GM12878 (cell line): ENCODE measurements at regions not wholly inside any gene's neighbourhood (a gene's known extent, or its start where the extent isn't known, plus 50 kb on each side); places are given as distances from the start of the nearest gene placed in this dataset.
"Not testable (repeated sequence)": the region's sequence is repeated elsewhere in the genome, so short reads cannot be mapped to it uniquely, and the experiment has no call there.

ENCODE experiments used
- ATAC-seq: fragments of 200-7000 bp; cut with Tn5 transposase; 3 replicates; pipeline ENCODE4 v1.9.1; 2020; ENCODE audit warnings: mild to moderate bottlenecking, moderate library complexity
- BruUV-seq: library from RNA; stranded (reverse); fragments of 400-500 nt; replicated peaks from 2 replicates; lab custom pipeline; 2021; lab: Mats Ljungman, UMichigan
- CTCF ChIA-PET: fragments of 300-600 bp; sonication (Branson Sonifier 250); formaldehyde crosslinking; extraction: SDS; loops from one replicate; lab custom pipeline; 2021; ENCODE audit warnings: inconsistent platforms; lab: Yijun Ruan, JAX
- POLR2A ChIA-PET: fragments of 350-600 bp; formaldehyde crosslinking; extraction: SDS; loops from one replicate; lab custom pipeline; 2021; ENCODE audit warnings: inconsistent platforms; lab: Charles Lee
- RAD21 ChIA-PET: fragments of 300-600 bp; sonication (Branson Sonifier 250); formaldehyde crosslinking; loops from one replicate; lab custom pipeline; 2023; ENCODE audit warnings: antibody characterized with exemption; ENCODE audit not compliant: unreplicated experiment; lab: Charles Lee
- SMC1A ChIA-PET: fragments of 300-600 bp; sonication (Branson Sonifier 250); formaldehyde crosslinking; loops from one replicate; lab custom pipeline; 2023; ENCODE audit not compliant: unreplicated experiment, uncharacterized antibody; lab: Charles Lee
- DNase-seq: peaks from one replicate; pipeline ENCODE4 v3.0.0-alpha.2; 2011; ENCODE audit warnings: low read depth, low spot score
- FAIRE-seq: peaks from 3 replicates; lab custom pipeline; 2011; peaks lifted over from hg19 to GRCh38; lab: Jason Lieb, UNC
- H2AFZ ChIP-seq: 2 replicates; pipeline ENCODE4 v1.6.0; 2011; ENCODE audit warnings: low read depth, low read length, control low read depth; ENCODE audit not compliant: control insufficient read depth
- H3K27ac ChIP-seq: 2 replicates; pipeline ENCODE4 v1.5.1; 2011; ENCODE audit warnings: control low read depth; ENCODE audit not compliant: control insufficient read depth, insufficient read depth
- H3K27me3 ChIP-seq, 2 experiments: replicated peaks in 1 of 2; 2 replicates each; pipeline versions ENCODE4 v1.6.0 to v1.6.1; 2011; ENCODE audit warnings: low read length in 1 of 2; ENCODE audit not compliant: control insufficient read depth in 2 of 2, insufficient read depth in 2 of 2
- H3K36me3 ChIP-seq, 2 experiments: 2 replicates each; pipeline ENCODE4 v1.5.1; 2011; ENCODE audit warnings: low read length in 1 of 2; ENCODE audit not compliant: control insufficient read depth in 2 of 2, insufficient read depth in 2 of 2
- H3K4me1 ChIP-seq: 2 replicates; pipeline ENCODE4 v1.6.1; 2011; ENCODE audit warnings: mild to moderate bottlenecking, low read length, moderate library complexity, mixed read lengths; ENCODE audit not compliant: control insufficient read depth, insufficient read depth
- H3K4me2 ChIP-seq: 2 replicates; pipeline ENCODE4 v1.6.0; 2011; ENCODE audit warnings: control low read depth; ENCODE audit not compliant: control insufficient read depth, insufficient read depth
- H3K4me3 ChIP-seq: fragments of 200-600 bp; sonication (generic); 2 replicates; pipeline ENCODE4 v1.5.1; 2016
- H3K79me2 ChIP-seq: 2 replicates; pipeline ENCODE4 v1.6.0; 2011; ENCODE audit warnings: low read length; ENCODE audit not compliant: control insufficient read depth, insufficient read depth
- H3K9ac ChIP-seq: 2 replicates; pipeline ENCODE4 v1.8.0; 2011; ENCODE audit warnings: low read length, control low read depth, mixed read lengths; ENCODE audit not compliant: control insufficient read depth, insufficient read depth
- H3K9me3 ChIP-seq: replicated peaks from 3 replicates; pipeline ENCODE4 v1.5.1; 2011; ENCODE audit warnings: mild to moderate bottlenecking, low read length; ENCODE audit not compliant: control insufficient read depth, insufficient read depth
- H4K20me1 ChIP-seq: 2 replicates; pipeline ENCODE4 v1.6.0; 2011; ENCODE audit not compliant: control insufficient read depth, insufficient read depth
- EP300 ChIP-seq, 2 experiments: fragments of 150-350 bp in 1 of 2; IDR thresholded peaks; 2 replicates each; pipeline ENCODE4 v1.6.1; 2011 to 2012; ENCODE audit warnings: low read depth in 2 of 2, low read length in 2 of 2, borderline replicate concordance in 1 of 2, improper control_type of control experiment in 1 of 2, inconsistent platforms in 1 of 2; ENCODE audit not compliant: control insufficient read depth in 1 of 2
- NR2C1 ChIP-seq: fragments of 450-650 bp; IDR thresholded peaks from 2 replicates; pipeline ENCODE4 v1.6.1; 2017; ENCODE audit warnings: antibody characterized with exemption, mild to moderate bottlenecking, moderate library complexity
- WGBS: methylation state at CpG from one replicate; pipeline ENCODE4 v1.1.6; 2016; ENCODE audit warnings: low lambda C conversion rate; ENCODE audit not compliant: insufficient replicate concordance, insufficient coverage; ENCODE audit errors: missing lambda C conversion rate; 5-methylcytosine and 5-hydroxymethylcytosine counted together
- in situ Hi-C: fragments of 300-500 bp; cut with MboI; formaldehyde crosslinking; loops from 9 replicates; pipeline ENCODE4 v1.14.3; 2018; ENCODE audit warnings: mixed read lengths
- intact Hi-C: fragments of 100-400 bp; cut with micrococcal nuclease; formaldehyde crosslinking; loops from one replicate; pipeline ENCODE4 v1.14.2; 2022; ENCODE audit not compliant: unreplicated experiment
- TF ChIP-seq, protein P1 (sequence below): fragments of 450-650 bp; IDR thresholded peaks from 2 replicates; pipeline ENCODE4 v1.6.1; 2014; ENCODE audit warnings: mild to moderate bottlenecking

DNA sequence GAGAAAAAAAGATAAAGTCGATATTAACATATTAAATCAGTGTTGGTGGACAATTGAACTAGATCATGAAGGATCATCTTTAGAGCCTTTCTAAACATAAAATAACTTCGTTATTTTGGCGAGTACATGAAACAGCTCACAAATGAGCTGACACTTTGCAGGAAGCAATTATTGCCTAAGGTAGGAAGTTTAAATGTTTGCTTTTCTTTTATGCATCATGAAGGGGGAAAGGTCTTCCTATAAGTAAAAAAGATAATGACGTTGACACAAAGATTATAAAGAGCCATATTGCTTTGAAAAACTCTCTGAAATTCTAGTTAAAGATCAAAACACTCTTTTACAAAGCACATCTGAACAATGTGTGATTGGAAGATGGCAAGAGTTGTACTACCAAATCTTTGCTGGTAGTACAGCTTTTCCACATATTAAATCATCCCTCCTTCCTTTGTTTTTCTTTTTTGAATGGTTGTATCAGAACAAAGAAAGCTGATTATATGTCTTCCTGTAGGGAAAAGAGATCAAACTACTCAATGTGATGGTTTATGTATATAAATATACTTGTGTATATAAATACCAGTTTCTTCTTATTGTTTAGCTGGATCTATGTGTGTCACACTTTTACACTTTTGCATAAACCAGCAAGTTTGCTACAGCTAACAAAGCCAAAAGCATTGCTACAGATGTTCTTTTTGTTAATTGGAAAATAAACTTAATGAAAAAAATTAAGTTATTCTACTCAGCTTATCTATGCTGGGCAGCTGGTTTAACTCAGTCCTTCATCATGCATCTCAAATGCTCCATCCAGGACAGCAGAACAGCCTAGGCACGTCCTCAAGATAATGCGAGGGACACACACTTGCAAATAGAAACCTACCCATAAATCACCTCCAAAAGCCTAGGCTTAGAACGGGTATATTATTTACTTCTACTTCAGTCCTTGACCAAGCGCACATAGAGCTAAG, 850.8 kb upstream of the ROBO1 start (continued):
- TF ChIP-seq, protein P1, sequence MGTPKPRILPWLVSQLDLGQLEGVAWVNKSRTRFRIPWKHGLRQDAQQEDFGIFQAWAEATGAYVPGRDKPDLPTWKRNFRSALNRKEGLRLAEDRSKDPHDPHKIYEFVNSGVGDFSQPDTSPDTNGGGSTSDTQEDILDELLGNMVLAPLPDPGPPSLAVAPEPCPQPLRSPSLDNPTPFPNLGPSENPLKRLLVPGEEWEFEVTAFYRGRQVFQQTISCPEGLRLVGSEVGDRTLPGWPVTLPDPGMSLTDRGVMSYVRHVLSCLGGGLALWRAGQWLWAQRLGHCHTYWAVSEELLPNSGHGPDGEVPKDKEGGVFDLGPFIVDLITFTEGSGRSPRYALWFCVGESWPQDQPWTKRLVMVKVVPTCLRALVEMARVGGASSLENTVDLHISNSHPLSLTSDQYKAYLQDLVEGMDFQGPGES, result no peak
- TF ChIP-seq, all 136 proteins: peak for 0

DNA sequence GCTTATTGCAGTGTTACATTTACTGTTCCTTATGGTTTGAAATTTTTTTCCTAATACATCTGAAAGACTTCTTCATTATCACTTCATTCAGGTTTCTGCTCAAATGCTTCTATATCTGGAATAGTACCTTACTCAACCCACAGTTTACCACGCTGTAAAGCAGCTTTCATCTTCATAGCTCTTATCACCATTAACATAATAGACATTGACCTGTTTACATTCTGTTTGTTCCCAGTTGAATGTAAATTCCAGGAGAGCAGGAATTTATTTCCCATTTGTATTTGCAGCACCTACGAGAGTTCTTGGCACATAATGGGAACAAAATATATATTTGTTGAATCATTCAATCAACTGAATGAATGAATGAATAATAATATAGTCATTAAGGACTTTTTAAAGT, 844.6 kb upstream of the ROBO1 start:
- Histone ChIP-seq H3K9ac (no peak overlapping the region), H3K27me3 (no peaks in the 10 kb centered on the region), H3K4me2 (no peak overlapping the region), H3K79me2 (no peaks in the 10 kb centered on the region), H4K20me1 (no peaks in the 10 kb centered on the region), H2AFZ (no peak overlapping the region), H3K36me3 (no peaks in the 10 kb centered on the region), H3K4me1 (no peaks in the 10 kb centered on the region), H3K4me3 (no peak overlapping the region), H3K9me3 (no peaks in the 10 kb centered on the region), H3K27ac (no peak overlapping the region)
- ChIA-PET CTCF (no interaction called here), POLR2A (no interaction called here), RAD21 (no interaction called here), SMC1A (no interaction called here)
- no TSS peak for BruUV-seq
- intact Hi-C loops (no loop called here), in situ Hi-C loops (no loop called here)
- DNase-seq (no peak), ATAC-seq (no peak), FAIRE-seq (no peak)
- no peak for TF ChIP-seq EP300 (IDR thresholded peaks at IDR 0.05; ENCODE audit: borderline replicate concordance in 1 of 2, control insufficient read depth in 1 of 2, low read depth in 2 of 2, low read length in 2 of 2)
- TF ChIP-seq NR2C1, result no peak
- WGBS, result 17% methylated on average over 2 of the region's 2 CpGs

DNA sequence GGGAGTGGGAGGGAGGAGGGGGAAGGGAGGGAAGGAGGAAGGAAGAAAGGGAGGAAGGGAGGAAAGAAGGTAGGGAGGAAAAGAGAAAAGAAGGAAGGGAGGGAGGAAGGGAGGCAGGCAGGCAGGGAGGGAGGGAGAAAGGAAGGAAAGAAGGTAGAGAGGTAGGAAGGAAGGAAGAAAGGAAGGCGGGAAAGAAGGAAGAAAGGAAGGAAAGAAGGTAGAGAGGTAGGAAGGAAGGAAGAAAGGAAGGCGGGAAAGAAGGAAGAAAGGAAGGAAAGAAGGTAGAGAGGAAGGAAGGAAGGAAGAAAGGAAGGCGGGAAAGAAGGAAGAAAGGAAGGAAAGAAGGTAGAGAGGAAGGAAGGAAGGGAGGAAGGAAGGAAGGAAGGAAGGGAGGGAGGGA, 840.3 kb upstream of the ROBO1 start:
- DNase-seq, H2AFZ ChIP-seq, H3K27ac ChIP-seq, ATAC-seq, H4K20me1 ChIP-seq, CTCF ChIA-PET, H3K9ac ChIP-seq, H3K36me3 ChIP-seq, RAD21 ChIA-PET, H3K9me3 ChIP-seq, FAIRE-seq, H3K79me2 ChIP-seq, BruUV-seq, H3K4me3 ChIP-seq, H3K27me3 ChIP-seq, SMC1A ChIA-PET, intact Hi-C loops, H3K4me1 ChIP-seq, POLR2A ChIA-PET, in situ Hi-C loops, H3K4me2 ChIP-seq: not testable (repeated sequence)
- WGBS, result no CpG with 5 or more reads among the region's 3 CpGs
